GM23248 (cell line): ENCODE measurements at regions not wholly inside any gene's neighbourhood (a gene's known extent, or its start where the extent isn't known, plus 50 kb on each side); places are given as distances from the start of the nearest gene placed in this dataset.

ENCODE experiments used
- EZH2 ChIP-seq: fragments of 200-600 bp; sonication (generic); IDR thresholded peaks from 2 replicates; pipeline ENCODE4 v1.6.1; 2018; ENCODE audit warnings: antibody characterized with exemption, mild to moderate bottlenecking; ENCODE audit not compliant: insufficient read depth, poor library complexity, severe bottlenecking
- EZH2phosphoT487 ChIP-seq: fragments of 200-600 bp; sonication (generic); IDR thresholded peaks from 2 replicates; pipeline ENCODE4 v1.6.1; 2018; ENCODE audit warnings: antibody characterized with exemption, moderate library complexity, mild to moderate bottlenecking, low read depth; ENCODE audit not compliant: insufficient read depth

DNA sequence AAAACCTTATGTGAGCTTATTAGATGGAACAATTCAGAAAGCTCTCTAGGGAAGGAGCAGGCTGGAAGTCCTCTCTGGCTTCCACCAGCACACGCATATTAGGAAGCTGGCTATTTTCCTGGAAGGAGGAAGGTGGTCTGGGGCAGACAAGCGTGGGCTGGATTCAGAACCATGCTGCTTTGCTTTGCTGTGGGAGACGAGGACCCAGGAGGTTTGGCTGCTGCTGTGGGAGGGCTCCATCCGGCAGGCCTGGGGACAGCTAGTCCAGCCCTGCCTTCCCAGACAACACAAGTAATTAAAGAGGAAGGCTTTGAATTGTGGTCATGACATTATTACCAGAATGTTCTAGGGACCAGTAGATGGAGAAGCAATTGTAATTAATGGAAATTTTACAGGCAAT lies 238.8 kb upstream of the MYT1L start:
- no peak for TF ChIP-seq EZH2phosphoT487
- no peak for TF ChIP-seq EZH2
